ENCODE measurements at regions not wholly inside any gene's neighbourhood (a gene's known extent, or its start where the extent isn't known, plus 50 kb on each side); places are given as distances from the start of the nearest gene placed in this dataset.

DNA sequence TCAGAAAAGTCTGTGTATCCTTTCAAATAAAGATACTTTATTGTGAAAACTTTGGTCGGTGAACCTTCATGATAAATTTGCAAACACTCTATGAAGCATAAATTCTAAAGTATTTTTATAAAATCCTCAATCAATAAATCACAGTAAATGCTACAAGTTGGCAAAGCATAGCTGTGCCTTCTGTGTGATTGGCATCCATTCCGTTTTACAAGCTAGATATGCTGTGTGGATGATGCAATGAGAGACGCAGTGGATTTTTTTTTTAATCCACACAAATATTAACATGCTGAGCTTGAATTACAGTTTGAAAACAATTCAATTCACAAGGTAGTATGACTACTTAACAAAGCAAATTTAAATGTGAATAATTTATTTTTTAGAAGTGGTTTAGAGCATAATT is 937.2 kb downstream of the ZPLD1 start:
- DNase-seq (ENCODE audit: low spot score) = no peak
- ATAC-seq = no peak
- intact Hi-C loops (cut with DNase I) = no loop called here

GRCh38 chr3:103380391-103380790 is 945.6 kb downstream of the ZPLD1 start:
- intact Hi-C loops (cut with DNase I) = no loop called here
- ATAC-seq = no peak
- DNase-seq (ENCODE audit: low spot score) = no peak

- no peak for DNase-seq (ENCODE audit: low spot score)
- intact Hi-C loops (cut with DNase I) = no loop called here
- ATAC-seq = no peak
These were observed 946.7 kb downstream of the ZPLD1 start for GRCh38 chr3:103381296-103382079.

DNA sequence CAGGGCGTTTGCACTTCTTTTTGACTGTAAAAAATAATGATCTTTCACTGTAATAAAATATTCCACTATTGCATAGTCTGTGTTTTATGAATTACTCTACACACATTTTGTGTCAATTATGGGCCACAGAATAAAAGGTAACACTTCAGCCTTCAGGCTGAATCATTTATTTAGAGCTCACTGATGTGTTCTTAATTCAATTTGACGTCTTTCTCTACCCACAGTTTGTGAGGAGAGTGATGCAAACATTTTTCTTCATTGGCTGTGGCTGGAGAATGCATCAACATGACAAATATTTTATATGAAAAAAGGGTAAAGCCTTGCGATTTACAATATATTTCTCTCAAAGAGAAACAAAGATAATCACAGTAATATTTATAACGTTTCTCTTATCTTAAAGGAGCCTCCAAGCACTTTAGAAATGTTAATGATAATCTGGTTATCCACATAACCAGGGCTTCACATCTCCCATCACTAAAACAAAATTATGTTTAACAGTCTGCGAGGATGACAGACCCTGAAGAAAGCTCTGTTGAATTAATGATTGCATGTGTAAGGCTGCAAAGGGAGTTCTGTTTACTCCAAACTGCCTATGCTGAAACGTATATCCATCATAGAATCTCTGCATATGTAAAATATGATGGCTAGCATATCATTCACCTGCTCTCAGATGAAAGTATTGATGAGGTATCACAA is 951.3 kb downstream of the ZPLD1 start:
- intact Hi-C loops (cut with DNase I) = no loop called here

GRCh38 chr3:103388214-103388613 is 953.4 kb downstream of the ZPLD1 start:
- DNase-seq (ENCODE audit: low spot score) = no peak
- no peak for ATAC-seq
- intact Hi-C loops (cut with DNase I) = no loop called here

More for the DNA sequence above, 951.3 kb downstream of the ZPLD1 start:
- DNase-seq (ENCODE audit: low spot score) = no peak
- no peak for ATAC-seq

DNA sequence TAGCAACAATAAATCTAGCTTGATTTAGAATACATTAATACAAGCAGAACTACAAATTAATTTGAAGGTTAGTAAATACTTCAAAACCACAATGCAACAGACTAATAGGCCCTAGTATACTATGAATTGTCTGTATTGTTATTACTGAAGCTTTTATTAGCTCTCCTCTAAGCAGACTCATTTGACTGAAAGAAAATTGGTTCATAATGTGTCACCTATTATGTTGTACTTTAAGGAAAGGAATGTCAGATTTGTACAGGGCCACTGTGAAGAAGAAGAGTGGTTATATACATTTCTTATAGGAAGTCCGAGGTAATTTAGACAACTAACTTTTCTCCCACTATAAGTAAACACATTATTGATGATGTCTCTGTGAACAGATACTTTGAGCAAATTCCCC is 954.5 kb downstream of the ZPLD1 start:
- DNase-seq (ENCODE audit: low spot score) (no peak), ATAC-seq (no peak)
- intact Hi-C loops (cut with DNase I) = no loop called here

DNA sequence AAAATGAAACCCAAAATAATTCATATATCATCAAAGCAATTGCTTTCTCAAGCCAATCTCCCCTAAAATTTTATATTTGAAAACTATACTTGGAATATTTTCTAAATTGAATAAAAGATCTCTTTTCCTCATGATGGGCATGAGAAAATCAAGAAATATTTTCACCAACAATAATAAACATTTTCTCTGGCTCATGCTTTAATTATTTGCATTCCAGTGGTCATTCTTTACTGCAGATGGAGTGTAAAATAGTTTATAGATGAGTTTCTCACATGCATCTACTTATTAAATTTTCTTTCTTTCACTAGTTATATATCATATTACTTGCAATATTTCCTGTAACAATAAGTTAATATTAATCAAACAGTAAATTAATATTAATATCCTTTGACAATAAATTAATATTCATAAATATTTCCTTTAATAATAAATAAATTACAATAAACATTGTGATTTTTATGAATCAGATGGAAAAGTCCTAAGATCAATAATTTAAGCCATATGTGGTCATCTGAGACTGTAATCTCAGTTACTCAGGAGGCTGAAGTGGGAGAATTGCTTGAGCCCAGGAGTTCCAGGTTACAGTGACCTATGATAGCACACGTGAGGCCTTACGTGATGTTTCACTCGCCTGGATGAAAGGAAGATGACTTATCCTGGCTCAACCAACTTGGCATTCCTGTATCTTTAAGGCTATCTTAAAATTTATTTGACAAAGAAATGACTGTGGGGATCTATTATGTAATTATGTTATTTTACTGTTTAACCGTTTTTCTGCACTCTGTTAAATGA is 958.8 kb downstream of the ZPLD1 start:
- ATAC-seq (no peak), DNase-seq (ENCODE audit: low spot score) (no peak)
- intact Hi-C loops (cut with DNase I) = no loop called here

- DNase-seq (ENCODE audit: low spot score) (no peak), ATAC-seq (no peak)
- intact Hi-C loops (cut with DNase I) = no loop called here
These were observed 968.4 kb downstream of the ZPLD1 start for GRCh38 chr3:103403191-103403590.

- DNase-seq (ENCODE audit: low spot score) (no peak), ATAC-seq (no peak)
- intact Hi-C loops (cut with DNase I) = no loop called here
These were observed 971.6 kb downstream of the ZPLD1 start for GRCh38 chr3:103406320-103406850.

GRCh38 chr3:103410231-103410630 is 975.4 kb downstream of the ZPLD1 start:
- intact Hi-C loops (cut with DNase I) = no loop called here
- DNase-seq (ENCODE audit: low spot score) (no peak), ATAC-seq (no peak)

- DNase-seq (ENCODE audit: low spot score) = no peak
- ATAC-seq = no peak
These were observed 986.6 kb downstream of the ZPLD1 start for GRCh38 chr3:103421460-103421859.

GRCh38 chr3:103437883-103438282 is 1003.1 kb downstream of the ZPLD1 start:
- ATAC-seq = no peak

More at GRCh38 chr3:103421460-103421859, 986.6 kb downstream of the ZPLD1 start:
- intact Hi-C loops (cut with DNase I) = no loop called here

GRCh38 chr3:103440539-103441203 is 1005.9 kb downstream of the ZPLD1 start:
- DNase-seq (ENCODE audit: low spot score) = no peak
- intact Hi-C loops (cut with DNase I) = no loop called here
- no peak for ATAC-seq

More at GRCh38 chr3:103437883-103438282, 1003.1 kb downstream of the ZPLD1 start:
- no peak for DNase-seq (ENCODE audit: low spot score)
- intact Hi-C loops (cut with DNase I) = no loop called here

DNA sequence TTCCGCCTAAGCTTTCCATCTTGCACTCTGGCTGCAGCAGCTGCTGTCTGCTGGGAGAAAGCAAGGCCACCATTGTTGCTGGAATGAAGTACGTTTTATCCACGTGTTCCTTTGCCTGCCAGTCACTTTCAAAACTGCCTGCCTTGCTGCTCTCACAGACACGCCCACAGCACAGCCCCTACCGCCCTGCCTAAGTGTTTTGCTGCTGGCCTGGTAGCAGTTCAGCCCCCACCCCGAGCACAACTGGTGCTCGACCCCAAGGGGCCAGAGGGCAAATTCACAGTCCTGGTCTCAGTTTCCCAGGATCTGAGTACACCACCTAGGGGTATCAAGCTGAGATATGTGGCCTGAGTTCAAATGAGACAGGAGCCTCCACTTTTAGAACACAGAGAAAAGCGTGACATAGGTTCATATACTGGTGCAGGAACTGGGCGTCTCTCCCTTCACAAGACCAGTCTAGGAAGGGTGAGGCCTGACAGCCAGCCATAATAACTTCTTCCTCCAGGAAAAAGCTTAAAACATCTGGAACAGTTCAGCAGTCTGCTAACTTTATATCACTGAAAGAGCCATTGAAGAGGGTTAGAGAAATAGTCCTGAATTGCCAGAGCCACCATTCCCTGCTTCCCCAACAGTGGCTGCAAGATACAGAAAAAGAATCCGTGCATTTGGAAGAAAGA is 1012.3 kb downstream of the ZPLD1 start:
- DNase-seq (ENCODE audit: low spot score) (no peak), ATAC-seq (peak; percentile 13)
- intact Hi-C loops (cut with DNase I) = no loop called here

- DNase-seq (ENCODE audit: low spot score) = no peak
- intact Hi-C loops (cut with DNase I) = no loop called here
- no peak for ATAC-seq
These were observed 1018.3 kb downstream of the ZPLD1 start for GRCh38 chr3:103453152-103453551.

DNA sequence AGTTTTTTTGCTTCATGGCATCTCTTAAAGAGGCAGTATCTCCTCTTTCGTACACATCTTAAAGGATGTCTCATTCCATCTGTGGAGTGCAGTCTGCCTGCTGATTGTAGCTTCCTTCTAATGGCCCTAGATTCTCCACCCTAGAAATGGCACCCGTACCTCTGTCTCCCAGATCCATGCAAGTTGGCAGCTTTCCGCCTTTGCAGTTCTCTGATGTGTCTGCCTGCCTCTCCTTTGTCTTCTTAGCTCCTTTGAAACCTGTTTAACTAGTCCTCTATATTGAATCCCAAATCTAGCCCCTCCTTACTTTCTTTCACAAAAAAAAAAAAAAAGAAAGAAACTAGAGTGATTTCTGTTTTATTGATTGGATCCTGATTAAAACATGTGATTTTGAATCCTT is 1025.0 kb downstream of the ZPLD1 start:
- no peak for ATAC-seq

GRCh38 chr3:103470498-103470897 is 1035.7 kb downstream of the ZPLD1 start:
- ATAC-seq = no peak
- intact Hi-C loops (cut with DNase I) = no loop called here
- DNase-seq (ENCODE audit: low spot score) = no peak

More for the DNA sequence above, 1025.0 kb downstream of the ZPLD1 start:
- intact Hi-C loops (cut with DNase I) = no loop called here
- no peak for DNase-seq (ENCODE audit: low spot score)

- ATAC-seq (no peak), DNase-seq (ENCODE audit: low spot score) (no peak)
- intact Hi-C loops (cut with DNase I) = no loop called here
These were observed 1059.2 kb downstream of the ZPLD1 start for GRCh38 chr3:103494011-103494410.
